Skeletal muscle satellite cell (primary cell): ENCODE measurements at regions not wholly inside any gene's neighbourhood (a gene's known extent, or its start where the extent isn't known, plus 50 kb on each side); places are given as distances from the start of the nearest gene placed in this dataset.
"Not testable (repeated sequence)": the region's sequence is repeated elsewhere in the genome, so short reads cannot be mapped to it uniquely, and the experiment has no call there.

Experiments
- H3K27me3 ChIP-seq: 2 replicates; pipeline ENCODE4 v1.7.0; 2013; ENCODE audit warnings: low read length; ENCODE audit not compliant: control insufficient read depth, insufficient read depth
- H3K36me3 ChIP-seq: 2 replicates; pipeline ENCODE4 v1.7.0; 2013; ENCODE audit warnings: mild to moderate bottlenecking, control low read depth, low read length; ENCODE audit not compliant: insufficient read depth
- H3K4me1 ChIP-seq: 2 replicates; pipeline ENCODE4 v1.7.0; 2013; ENCODE audit warnings: low read length; ENCODE audit not compliant: control insufficient read depth, insufficient read depth
- H3K4me2 ChIP-seq: 2 replicates; pipeline ENCODE4 v1.7.0; 2013; ENCODE audit warnings: mild to moderate bottlenecking, low read length
- H3K4me3 ChIP-seq: 2 replicates; pipeline ENCODE4 v1.7.0; 2013; ENCODE audit warnings: low read length
- H3K9ac ChIP-seq: 2 replicates; pipeline ENCODE4 v1.7.0; 2013; ENCODE audit warnings: mild to moderate bottlenecking, low read depth, low read length, moderate library complexity
- H3K9me3 ChIP-seq: replicated peaks from 2 replicates; pipeline ENCODE4 v1.7.0; 2013; ENCODE audit warnings: mild to moderate bottlenecking, control low read depth, low read length

GRCh38 chr19:56894626-56895025, 54.1 kb upstream of the PEG3 start:
- Histone ChIP-seq H3K36me3 (no peaks in the 10 kb centered on the region), H3K4me2 (no peak overlapping the region), H3K4me3 (no peak overlapping the region), H3K27me3 (no peaks in the 10 kb centered on the region), H3K9me3 (peaks cover 11% of the 10 kb centered on the region), H3K9ac (no peak overlapping the region), H3K4me1 (no peaks in the 10 kb centered on the region)

DNA sequence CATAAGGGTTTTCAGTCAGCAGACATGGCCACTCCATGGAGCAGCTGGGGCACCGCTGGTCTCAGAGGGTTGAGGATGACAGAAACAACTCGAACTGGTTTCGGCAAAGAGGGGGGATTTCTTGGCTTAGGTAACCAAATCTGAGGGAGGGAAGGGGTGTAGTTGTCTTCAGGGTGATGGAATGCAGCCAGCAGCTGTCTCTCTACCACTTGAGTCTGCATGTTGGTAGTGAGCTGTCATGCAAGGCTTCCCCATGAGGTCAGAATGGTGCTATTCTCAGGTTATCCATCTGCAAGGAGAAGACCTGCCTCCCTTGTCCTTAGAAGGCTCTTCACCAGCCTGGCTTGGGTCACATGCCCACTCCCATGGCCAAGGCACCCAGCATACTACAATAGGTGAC, 55.6 kb upstream of the PEG3 start:
- no peaks in the 10 kb centered on the region for H3K36me3 ChIP-seq
- no peaks in the 10 kb centered on the region for H3K4me1 ChIP-seq
- H3K9ac ChIP-seq, result no peak overlapping the region
- H3K27me3 ChIP-seq, result no peaks in the 10 kb centered on the region
- H3K4me3 ChIP-seq, result no peak overlapping the region
- peaks cover 11% of the 10 kb centered on the region for H3K9me3 ChIP-seq
- H3K4me2 ChIP-seq, result no peak overlapping the region

DNA sequence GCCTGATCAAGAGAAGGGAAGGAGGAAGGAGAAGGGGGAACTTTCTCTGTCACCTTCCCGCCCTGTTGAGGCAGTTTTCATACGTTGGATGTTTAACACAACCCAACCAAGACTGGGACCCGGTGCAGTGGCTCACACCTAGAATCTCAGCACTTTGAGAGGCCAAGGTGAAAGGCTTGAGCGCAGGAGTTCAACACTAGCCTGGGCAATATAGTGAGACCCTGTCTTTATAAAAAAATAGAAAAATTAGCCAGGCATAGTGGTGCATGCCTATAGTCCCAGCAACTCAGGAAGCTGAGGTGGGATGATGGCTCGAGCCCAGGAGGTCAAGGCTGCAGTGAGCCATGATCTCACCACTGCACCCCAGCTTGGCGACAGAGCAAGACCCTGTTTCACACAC, 59.4 kb upstream of the PEG3 start:
- Histone ChIP-seq H3K36me3 (no peaks in the 10 kb centered on the region), H3K4me1 (no peaks in the 10 kb centered on the region), H3K9me3 (peaks cover 7% of the 10 kb centered on the region), H3K4me3 (no peak overlapping the region), H3K4me2 (no peak overlapping the region), H3K27me3 (no peaks in the 10 kb centered on the region), H3K9ac (no peak overlapping the region)

GRCh38 chr19:56900573-56901097, 60.1 kb upstream of the PEG3 start:
- no peak overlapping the region for H3K9ac ChIP-seq
- no peak overlapping the region for H3K4me3 ChIP-seq
- no peaks in the 10 kb centered on the region for H3K27me3 ChIP-seq
- H3K4me2 ChIP-seq, result no peak overlapping the region
- H3K9me3 ChIP-seq, result peaks cover 7% of the 10 kb centered on the region
- H3K36me3 ChIP-seq, result no peaks in the 10 kb centered on the region
- no peaks in the 10 kb centered on the region for H3K4me1 ChIP-seq

- H3K4me1 ChIP-seq, result no peaks in the 10 kb centered on the region
- H3K9me3 ChIP-seq, result peaks cover 10% of the 10 kb centered on the region
Observed at GRCh38 chr19:56905631-56906150, 65.2 kb upstream of the PEG3 start.

DNA sequence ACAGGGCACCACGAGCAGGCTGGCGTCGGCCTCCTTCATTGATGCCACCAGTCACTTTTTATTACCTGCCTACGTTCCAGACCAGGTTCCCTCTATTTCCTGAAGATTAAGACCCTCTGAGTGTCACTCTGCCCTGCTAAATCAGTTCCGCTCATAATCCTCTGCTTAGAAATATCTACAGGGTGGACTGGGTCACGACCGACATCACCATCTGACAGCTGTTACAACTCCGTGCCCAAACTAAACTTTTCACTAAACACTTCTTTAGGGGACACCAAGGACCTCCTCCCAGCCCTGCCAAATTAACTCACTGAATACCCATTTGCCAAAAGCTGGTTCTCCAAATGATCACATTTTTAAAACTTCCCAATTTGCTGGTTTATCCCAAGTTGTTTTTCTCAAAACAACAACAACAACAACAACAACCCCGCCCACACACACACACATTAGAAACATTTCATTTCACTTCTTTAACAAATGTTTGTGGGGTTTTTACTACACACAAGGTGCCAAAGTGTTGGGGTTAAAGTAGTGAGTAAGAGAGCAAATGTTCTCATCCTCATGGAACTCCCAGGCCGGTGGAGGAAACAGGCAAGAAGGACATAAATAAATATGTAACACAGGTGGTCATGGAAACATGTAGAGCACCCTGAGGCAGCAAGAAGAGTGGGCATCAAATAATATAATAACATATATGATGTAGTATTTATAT, 72.0 kb upstream of the PEG3 start:
- H3K9ac ChIP-seq, result no peak overlapping the region
- H3K36me3 ChIP-seq, result no peaks in the 10 kb centered on the region
- H3K4me1 ChIP-seq, result no peaks in the 10 kb centered on the region
- no peaks in the 10 kb centered on the region for H3K27me3 ChIP-seq
- no peak overlapping the region for H3K4me2 ChIP-seq
- no peak overlapping the region for H3K4me3 ChIP-seq
- no peaks in the 10 kb centered on the region for H3K9me3 ChIP-seq

More at GRCh38 chr19:56905631-56906150, 65.2 kb upstream of the PEG3 start:
- no peaks in the 10 kb centered on the region for H3K36me3 ChIP-seq
- H3K27me3 ChIP-seq, result no peaks in the 10 kb centered on the region
- H3K9ac ChIP-seq, result no peak overlapping the region
- H3K4me2 ChIP-seq, result no peak overlapping the region
- H3K4me3 ChIP-seq, result no peak overlapping the region

GRCh38 chr19:56913113-56913455, 72.6 kb upstream of the PEG3 start:
- H3K4me1 ChIP-seq, H3K36me3 ChIP-seq, H3K4me2 ChIP-seq, H3K27me3 ChIP-seq, H3K9ac ChIP-seq, H3K9me3 ChIP-seq, H3K4me3 ChIP-seq: not testable (repeated sequence)

DNA sequence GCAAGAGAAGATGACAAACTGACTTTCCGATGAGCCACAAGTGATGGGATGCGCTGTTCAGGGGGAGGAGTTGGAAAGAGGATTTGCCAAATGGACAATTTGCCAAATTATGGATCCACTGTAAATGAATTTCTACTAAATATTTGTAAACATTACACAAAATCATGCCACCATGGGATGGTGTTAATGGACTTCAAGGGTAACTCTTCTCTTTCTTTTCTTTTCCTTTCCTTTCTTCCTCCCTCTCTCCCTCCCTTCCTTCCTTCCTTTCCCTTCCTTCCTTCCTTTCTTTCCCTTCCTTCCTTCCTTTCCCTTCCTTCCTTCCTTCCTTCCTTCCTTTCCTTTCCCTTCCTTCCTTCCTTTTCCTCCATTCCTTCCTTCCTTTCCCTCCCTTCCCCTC, 76.0 kb upstream of the PEG3 start:
- Histone ChIP-seq H3K27me3 (no peaks in the 10 kb centered on the region), H3K9ac (no peak overlapping the region), H3K4me3 (no peak overlapping the region), H3K4me1 (no peaks in the 10 kb centered on the region), H3K9me3 (no peaks in the 10 kb centered on the region), H3K4me2 (no peak overlapping the region), H3K36me3 (no peaks in the 10 kb centered on the region)

DNA sequence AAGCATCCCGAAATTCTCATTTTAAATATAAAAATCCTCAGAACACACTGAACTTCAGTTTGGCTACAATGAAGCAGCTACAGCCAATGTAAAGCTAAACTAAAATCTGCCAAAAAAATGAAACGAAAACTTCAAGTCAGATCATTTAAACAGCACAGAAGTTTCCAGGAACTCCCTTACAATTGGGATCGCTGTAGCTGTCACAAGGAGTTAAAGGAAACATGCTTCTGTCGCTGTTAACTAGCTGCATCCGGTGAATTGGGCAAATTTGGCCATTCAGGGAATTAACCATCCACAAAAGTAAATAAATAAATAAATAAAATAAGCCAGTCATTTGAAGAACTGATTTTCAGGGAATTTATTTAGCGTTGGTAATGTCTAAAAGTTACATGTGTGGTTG, 77.0 kb upstream of the PEG3 start:
- no peaks in the 10 kb centered on the region for H3K27me3 ChIP-seq
- no peaks in the 10 kb centered on the region for H3K36me3 ChIP-seq
- H3K9me3 ChIP-seq, result no peaks in the 10 kb centered on the region
- no peaks in the 10 kb centered on the region for H3K4me1 ChIP-seq
- no peak overlapping the region for H3K4me3 ChIP-seq
- no peak overlapping the region for H3K4me2 ChIP-seq
- H3K9ac ChIP-seq, result no peak overlapping the region

DNA sequence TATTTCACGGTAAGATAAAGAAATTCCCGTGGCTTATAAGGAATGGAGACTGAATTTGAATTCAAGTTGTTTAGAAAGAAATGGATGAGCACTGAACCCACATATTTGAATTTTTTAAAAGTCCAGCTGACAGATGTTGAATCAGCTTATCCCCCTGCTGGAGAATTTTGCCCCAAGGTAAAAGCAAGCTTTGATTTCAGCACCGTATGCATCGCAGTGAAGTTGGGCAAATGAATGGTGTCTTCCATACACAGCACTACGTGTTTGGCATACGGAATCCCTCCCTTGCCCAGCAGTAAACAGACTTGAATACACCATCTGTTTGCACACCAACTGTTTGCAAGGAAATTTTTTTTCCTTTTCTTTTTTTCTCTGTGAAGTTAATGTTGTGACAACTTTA, 77.5 kb upstream of the PEG3 start:
- H3K9ac ChIP-seq, result no peak overlapping the region
- H3K9me3 ChIP-seq, result no peaks in the 10 kb centered on the region
- H3K27me3 ChIP-seq, result no peaks in the 10 kb centered on the region
- H3K36me3 ChIP-seq, result no peaks in the 10 kb centered on the region
- no peak overlapping the region for H3K4me2 ChIP-seq
- no peaks in the 10 kb centered on the region for H3K4me1 ChIP-seq
- H3K4me3 ChIP-seq, result no peak overlapping the region

- Histone ChIP-seq H3K27me3 (no peaks in the 10 kb centered on the region), H3K4me3 (no peak overlapping the region), H3K9me3 (no peaks in the 10 kb centered on the region), H3K9ac (no peak overlapping the region), H3K36me3 (no peaks in the 10 kb centered on the region), H3K4me1 (no peaks in the 10 kb centered on the region), H3K4me2 (no peak overlapping the region)
Observed at GRCh38 chr19:56918682-56919307, 78.3 kb upstream of the PEG3 start.
